GM18519 (cell line): ENCODE measurements at regions not wholly inside any gene's neighbourhood (a gene's known extent, or its start where the extent isn't known, plus 50 kb on each side); places are given as distances from the start of the nearest gene placed in this dataset.

Experiments used
- ATAC-seq: cut with Tn5 transposase; IDR thresholded peaks from one replicate; pipeline ENCODE4 v1.9.1; 2021; ENCODE audit warnings: mild to moderate bottlenecking, moderate library complexity; ENCODE audit not compliant: unreplicated experiment, low FRiP score

GRCh38 chr1:88221411-88221810 lies 462.7 kb upstream of the PKN2 start:
- no peak for ATAC-seq

DNA sequence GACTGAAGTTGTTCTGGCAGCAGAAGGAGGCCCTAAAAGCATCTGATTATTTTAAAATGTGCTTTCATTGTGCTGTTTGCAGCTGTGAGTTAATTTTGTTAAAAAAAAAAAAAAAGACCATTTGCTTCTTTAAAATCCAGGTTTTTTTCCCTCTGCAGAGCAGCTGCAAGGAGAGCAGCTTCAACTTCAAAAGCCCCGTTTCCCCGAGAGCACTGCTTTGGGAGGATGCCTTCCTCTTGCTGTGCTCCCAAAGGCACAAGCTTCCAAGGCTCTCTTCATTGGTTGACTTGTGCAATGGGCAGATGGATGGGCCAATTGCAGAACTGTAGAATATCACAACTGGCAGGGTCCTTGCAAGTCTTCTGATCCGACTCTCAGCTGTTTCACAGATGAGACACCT lies 459.2 kb upstream of the PKN2 start:
- no peak for ATAC-seq

DNA sequence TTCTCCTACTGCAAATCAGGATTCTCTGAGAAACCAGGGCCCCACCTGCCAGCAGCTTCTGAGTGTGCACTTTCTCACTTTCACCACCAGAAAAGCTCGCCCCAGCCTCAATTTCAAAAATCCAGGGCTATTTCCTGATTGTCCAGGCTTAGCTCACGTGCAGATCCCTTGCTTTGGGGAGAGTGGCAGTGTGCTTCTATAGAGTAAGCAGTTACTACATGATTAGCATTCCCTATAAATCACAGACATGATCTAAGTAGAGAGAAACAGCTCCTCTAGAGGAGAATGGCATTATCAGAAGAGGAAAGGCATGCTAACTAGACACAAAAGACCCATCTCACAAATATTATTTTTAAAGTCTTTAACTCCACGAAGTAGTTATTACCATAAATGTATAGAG lies 456.0 kb upstream of the PKN2 start:
- ATAC-seq, result no peak

- ATAC-seq, result no peak
Observed at GRCh38 chr1:88230126-88230525, 453.9 kb upstream of the PKN2 start.

GRCh38 chr1:88237058-88237457 lies 447.0 kb upstream of the PKN2 start:
- ATAC-seq, result no peak

DNA sequence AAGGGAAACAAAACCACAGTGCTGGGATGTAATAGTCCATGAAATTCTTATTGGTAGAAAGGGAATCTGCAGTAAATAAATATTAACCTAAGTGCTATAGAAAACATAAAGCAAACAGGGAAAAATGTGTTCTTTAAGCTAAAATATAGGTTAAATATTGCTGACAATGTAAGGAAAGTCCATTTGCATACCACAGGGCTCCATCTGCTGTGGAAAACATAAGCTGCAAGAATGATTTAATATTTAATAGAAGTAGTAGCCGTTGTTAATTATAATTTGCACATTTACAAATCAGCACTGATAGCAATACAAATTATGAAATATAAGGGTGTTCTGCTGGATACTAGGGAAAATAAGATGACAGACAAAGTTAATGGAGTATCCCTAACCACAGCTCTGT lies 444.9 kb upstream of the PKN2 start:
- no peak for ATAC-seq

GRCh38 chr1:88247666-88248065 lies 436.4 kb upstream of the PKN2 start:
- ATAC-seq, result no peak

DNA sequence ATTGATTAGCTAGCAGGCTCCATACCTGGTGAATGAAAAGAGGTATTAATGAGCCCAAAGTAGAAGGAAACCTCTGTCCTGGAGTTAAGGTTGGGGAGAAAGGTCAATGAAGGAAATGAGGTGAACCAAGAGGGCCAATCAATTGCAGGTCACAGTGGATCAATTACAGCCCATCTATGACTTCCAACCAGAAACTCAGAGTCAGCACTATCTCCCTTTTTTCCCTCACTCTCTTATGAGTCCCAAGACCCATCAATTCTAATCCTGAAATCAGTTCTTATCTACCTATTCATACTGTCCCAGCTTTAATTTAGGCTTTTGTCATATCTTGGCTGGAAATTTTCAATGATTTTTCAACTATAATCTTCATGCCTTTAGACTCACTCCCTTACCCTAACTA lies 433.2 kb upstream of the PKN2 start:
- ATAC-seq, result no peak

DNA sequence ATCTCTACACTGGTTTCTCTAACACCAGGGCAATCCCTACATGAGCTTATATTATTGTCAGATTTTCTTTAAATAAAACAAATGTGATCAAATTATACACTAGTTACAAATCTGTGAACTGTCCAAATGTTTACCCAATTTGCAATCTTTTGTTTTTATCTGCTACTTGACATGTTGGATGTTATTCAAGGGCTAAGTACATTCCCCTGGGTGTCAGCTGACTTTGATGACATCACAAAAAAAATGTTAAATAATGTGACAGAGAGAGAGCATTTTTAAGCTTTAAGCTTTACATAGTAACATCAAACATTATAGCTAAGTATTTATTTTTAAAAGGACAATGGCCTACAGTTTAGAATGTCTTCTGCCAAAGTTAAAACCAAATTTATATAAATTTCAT lies 431.3 kb upstream of the PKN2 start:
- no peak for ATAC-seq

- no peak for ATAC-seq
Observed at GRCh38 chr1:88265606-88266005, 418.5 kb upstream of the PKN2 start.

DNA sequence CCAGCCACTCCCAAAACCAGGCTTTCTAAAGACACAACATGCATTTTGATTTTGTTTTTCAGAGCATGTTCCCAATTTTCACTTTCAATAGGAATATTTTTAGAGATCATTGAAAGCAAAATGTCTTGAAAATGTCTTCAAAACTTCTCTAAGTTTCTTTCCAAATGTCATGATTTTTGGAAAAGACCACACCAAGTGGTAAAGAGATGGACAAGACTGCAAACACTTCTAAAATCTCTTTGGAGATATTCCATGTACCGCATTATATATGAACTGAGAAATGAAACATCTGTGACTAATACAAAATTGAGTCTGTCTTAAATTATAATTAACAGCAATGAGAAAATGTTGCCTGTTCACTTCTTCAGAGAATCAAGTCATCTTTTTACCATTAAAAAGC lies 418.0 kb upstream of the PKN2 start:
- no peak for ATAC-seq

- no peak for ATAC-seq
Observed at GRCh38 chr1:88272216-88272615, 411.9 kb upstream of the PKN2 start.

GRCh38 chr1:88274431-88274830 lies 409.6 kb upstream of the PKN2 start:
- ATAC-seq, result no peak

GRCh38 chr1:88275259-88275862 lies 408.7 kb upstream of the PKN2 start:
- no peak for ATAC-seq

GRCh38 chr1:88276163-88276562 lies 407.9 kb upstream of the PKN2 start:
- peak; percentile 73 for ATAC-seq

DNA sequence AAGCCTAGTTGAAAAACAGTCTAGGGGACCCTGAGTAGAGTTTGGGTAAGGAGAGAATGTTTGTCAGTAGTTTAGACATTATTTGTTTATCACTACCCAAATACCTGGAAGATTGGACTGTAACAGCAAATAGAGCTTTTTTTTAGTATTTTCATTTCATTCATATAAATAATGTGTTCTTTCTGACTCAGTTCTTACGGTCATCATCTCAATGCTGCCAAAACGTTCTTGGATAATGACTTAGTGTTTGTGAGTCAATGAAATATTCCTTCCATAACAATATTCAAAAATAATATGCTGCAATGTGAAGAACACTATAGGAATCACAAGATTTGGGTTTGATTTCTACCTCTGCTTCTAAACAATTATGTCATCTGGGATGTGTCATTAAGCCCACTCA lies 400.0 kb upstream of the PKN2 start:
- ATAC-seq, result no peak

- no peak for ATAC-seq
Observed at GRCh38 chr1:88284666-88285366, 399.3 kb upstream of the PKN2 start.

DNA sequence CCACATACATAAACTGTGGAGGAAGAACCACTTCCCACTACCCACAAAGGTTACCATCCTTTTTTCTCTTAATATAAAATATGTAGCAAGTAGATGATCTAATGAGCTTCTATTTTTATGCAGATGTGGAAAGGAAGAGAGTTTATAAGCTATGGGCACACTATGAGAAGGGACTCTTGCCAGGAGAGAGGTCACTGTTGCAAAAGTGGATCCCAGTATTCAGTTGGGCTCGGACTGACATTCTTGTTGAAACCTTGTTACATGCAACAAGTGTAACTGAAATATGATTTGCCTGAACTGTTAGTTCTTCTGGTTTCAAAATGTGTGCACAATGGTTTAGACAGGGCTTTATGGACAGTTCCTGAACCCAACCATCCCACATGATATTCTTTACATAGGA lies 397.4 kb upstream of the PKN2 start:
- no peak for ATAC-seq

- ATAC-seq, result no peak
Observed at GRCh38 chr1:88288571-88288970, 395.5 kb upstream of the PKN2 start.

GRCh38 chr1:88289401-88290102 lies 394.5 kb upstream of the PKN2 start:
- ATAC-seq, result no peak

DNA sequence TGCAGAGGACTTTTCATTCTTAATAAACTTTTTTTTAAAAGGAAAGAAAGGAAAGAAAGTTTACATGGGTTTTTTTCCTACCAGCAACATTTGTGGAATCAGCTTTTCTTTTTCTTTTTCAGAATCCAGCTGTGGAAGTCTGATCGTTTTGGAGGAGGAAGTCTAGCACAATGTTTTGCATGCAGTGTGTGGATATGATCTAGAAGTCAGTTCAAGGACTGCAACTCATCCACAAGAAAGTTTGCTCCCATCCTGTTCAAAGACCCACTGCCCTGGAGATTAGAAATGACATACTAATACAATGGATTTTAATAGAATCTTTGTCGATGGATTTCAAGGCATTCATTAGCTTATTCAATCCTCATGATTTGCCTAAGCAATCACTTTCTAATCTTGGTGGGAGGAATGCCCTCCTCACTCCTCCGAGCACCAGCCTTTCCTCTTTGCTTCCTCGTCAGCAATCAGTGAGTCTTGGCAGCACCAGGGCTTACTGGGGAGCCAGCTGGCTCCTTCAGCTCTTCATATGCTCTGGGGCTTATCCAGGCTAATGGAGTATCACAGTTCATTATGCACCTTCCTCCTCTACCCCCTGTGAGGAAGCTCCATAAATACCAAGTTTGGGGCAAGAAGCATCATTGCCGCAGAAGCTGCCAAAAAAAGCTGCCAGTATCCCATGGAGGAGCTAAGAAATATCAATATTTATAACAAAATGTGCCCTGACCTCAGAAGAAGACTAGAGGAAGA lies 392.3 kb upstream of the PKN2 start:
- no peak for ATAC-seq
